ENCODE measurements at regions not wholly inside any gene's neighbourhood (a gene's known extent, or its start where the extent isn't known, plus 50 kb on each side); places are given as distances from the start of the nearest gene placed in this dataset.

- no peaks in the 10 kb centered on the region for H3K9me2 ChIP-seq (ENCODE audit: insufficient read depth, low read length)
- no peaks in the 10 kb centered on the region for H3K79me2 ChIP-seq (replicated peaks; ENCODE audit: insufficient read depth, low read length)
- H3K4me2 ChIP-seq (ENCODE audit: low read length), result no peak overlapping the region
- no peak overlapping the region for H3K9ac ChIP-seq (ENCODE audit: low read length)
- H3F3A ChIP-seq (ENCODE audit: insufficient read depth, low read length, poor library complexity, severe bottlenecking), result no peaks in the 10 kb centered on the region
- no peaks in the 10 kb centered on the region for H4K20me1 ChIP-seq (ENCODE audit: insufficient read depth)
- H3K36me3 ChIP-seq (ENCODE audit: insufficient read depth, low read length), result no peaks in the 10 kb centered on the region
- no peaks in the 10 kb centered on the region for H3K9me3 ChIP-seq (ENCODE audit: low read length)
- H3K27me3 ChIP-seq (ENCODE audit: insufficient read depth, low read depth, low read length), result no peaks in the 10 kb centered on the region
- H2AFZ ChIP-seq (ENCODE audit: low read depth, low read length), result no peak overlapping the region
- no peak overlapping the region for H3K4me3 ChIP-seq (ENCODE audit: low read length)
- TF ChIP-seq EZH2 (IDR thresholded peaks at IDR 0.05; ENCODE audit: borderline replicate concordance, insufficient read depth, low read length, poor library complexity, severe bottlenecking) (no peak), POLR2AphosphoS5 (IDR thresholded peaks at IDR 0.05) (no peak), RAD21 (conservative IDR thresholded peaks at IDR 0.05) (peak; percentile 66), SMC3 (conservative IDR thresholded peaks at IDR 0.05; ENCODE audit: poor library complexity) (peak; percentile 54), REST (IDR thresholded peaks at IDR 0.05; ENCODE audit: borderline replicate concordance) (no peak), CTCF (IDR thresholded peaks at IDR 0.05; ENCODE audit: poor library complexity, severe bottlenecking) (peak; percentile 63)
- no peak overlapping the region for H3K27ac ChIP-seq (ENCODE audit: low read length)
Observed at GRCh38 chr2:133884739-133885381, 316.6 kb upstream of the NCKAP5 start.

- Histone ChIP-seq H3K27ac (ENCODE audit: low read length) (no peak overlapping the region), H3K4me3 (ENCODE audit: low read length) (no peak overlapping the region), H3K36me3 (ENCODE audit: insufficient read depth, low read length) (no peaks in the 10 kb centered on the region), H4K20me1 (ENCODE audit: insufficient read depth) (no peaks in the 10 kb centered on the region), H3K9me2 (ENCODE audit: insufficient read depth, low read length) (no peaks in the 10 kb centered on the region), H3K79me2 (replicated peaks; ENCODE audit: insufficient read depth, low read length) (no peaks in the 10 kb centered on the region), H3K9ac (ENCODE audit: low read length) (no peak overlapping the region), H3K27me3 (ENCODE audit: insufficient read depth, low read depth, low read length) (no peaks in the 10 kb centered on the region), H3K4me2 (ENCODE audit: low read length) (no peak overlapping the region), H2AFZ (ENCODE audit: low read depth, low read length) (no peak overlapping the region), H3K9me3 (ENCODE audit: low read length) (no peaks in the 10 kb centered on the region), H3F3A (ENCODE audit: insufficient read depth, low read length, poor library complexity, severe bottlenecking) (no peaks in the 10 kb centered on the region)
- TF ChIP-seq CTCF (IDR thresholded peaks at IDR 0.05; ENCODE audit: poor library complexity, severe bottlenecking) (no peak), EZH2 (IDR thresholded peaks at IDR 0.05; ENCODE audit: borderline replicate concordance, insufficient read depth, low read length, poor library complexity, severe bottlenecking) (no peak), TAF1 (IDR thresholded peaks at IDR 0.05; ENCODE audit: low read depth) (no peak), REST (IDR thresholded peaks at IDR 0.05; ENCODE audit: borderline replicate concordance) (no peak), RAD21 (conservative IDR thresholded peaks at IDR 0.05) (no peak), POLR2AphosphoS5 (IDR thresholded peaks at IDR 0.05) (no peak), EP300 (conservative IDR thresholded peaks at IDR 0.05; ENCODE audit: poor library complexity, severe bottlenecking) (no peak), MXI1 (conservative IDR thresholded peaks at IDR 0.05; ENCODE audit: poor library complexity, severe bottlenecking) (no peak)
Observed at GRCh38 chr2:133885847-133886246, 317.6 kb upstream of the NCKAP5 start.
